H1 (cell line): ENCODE measurements at regions not wholly inside any gene's neighbourhood (a gene's known extent, or its start where the extent isn't known, plus 50 kb on each side); places are given as distances from the start of the nearest gene placed in this dataset.

Experiments
- CHD1 ChIP-seq: IDR thresholded peaks from 2 replicates; pipeline ENCODE4 v1.6.1; 2012; ENCODE audit warnings: low read depth, low read length, improper control_type of control experiment
- E2F6 ChIP-seq: IDR thresholded peaks from 2 replicates; pipeline ENCODE4 v1.6.1; 2012; ENCODE audit warnings: inconsistent platforms
- EGR1 ChIP-seq: IDR thresholded peaks from 2 replicates; pipeline ENCODE4 v1.6.1; 2011; ENCODE audit warnings: low read depth, low read length, borderline replicate concordance
- JUN ChIP-seq: IDR thresholded peaks from 2 replicates; pipeline ENCODE4 v1.6.1; 2011; ENCODE audit warnings: low read depth, mild to moderate bottlenecking, improper control_type of control experiment, low read length
- KDM5A ChIP-seq: fragments of 200-600 bp; IDR thresholded peaks from 2 replicates; pipeline ENCODE4 v1.7.1; 2012; ENCODE audit warnings: mild to moderate bottlenecking, low read length, inconsistent platforms, mixed read lengths
- NRF1 ChIP-seq: IDR thresholded peaks from 2 replicates; pipeline ENCODE4 v1.6.1; 2011; ENCODE audit warnings: mild to moderate bottlenecking, low read depth, low read length, improper control_type of control experiment
- RXRA ChIP-seq: IDR thresholded peaks from 2 replicates; pipeline ENCODE4 v1.6.1; 2011; ENCODE audit warnings: low read depth, mild to moderate bottlenecking, low read length, moderate library complexity; ENCODE audit not compliant: insufficient read depth
- SUZ12 ChIP-seq: fragments of 200-600 bp; sonication (generic); IDR thresholded peaks from 2 replicates; pipeline ENCODE4 v1.6.1; 2012; ENCODE audit warnings: mild to moderate bottlenecking, inconsistent platforms, low read length, moderate library complexity, mixed read lengths

- TF ChIP-seq CHD1, result no peak
- TF ChIP-seq SUZ12, result no peak
- no peak for TF ChIP-seq NRF1
- no peak for TF ChIP-seq RXRA
- TF ChIP-seq E2F6, result no peak
- TF ChIP-seq EGR1, result no peak
- no peak for TF ChIP-seq KDM5A
- no peak for TF ChIP-seq JUN
Measured at GRCh38 chr9:82332018-82332773, 343.6 kb downstream of the SPATA31D1 start (continued).
